ENCODE measurements at regions not wholly inside any gene's neighbourhood (a gene's known extent, or its start where the extent isn't known, plus 50 kb on each side); places are given as distances from the start of the nearest gene placed in this dataset.

DNA sequence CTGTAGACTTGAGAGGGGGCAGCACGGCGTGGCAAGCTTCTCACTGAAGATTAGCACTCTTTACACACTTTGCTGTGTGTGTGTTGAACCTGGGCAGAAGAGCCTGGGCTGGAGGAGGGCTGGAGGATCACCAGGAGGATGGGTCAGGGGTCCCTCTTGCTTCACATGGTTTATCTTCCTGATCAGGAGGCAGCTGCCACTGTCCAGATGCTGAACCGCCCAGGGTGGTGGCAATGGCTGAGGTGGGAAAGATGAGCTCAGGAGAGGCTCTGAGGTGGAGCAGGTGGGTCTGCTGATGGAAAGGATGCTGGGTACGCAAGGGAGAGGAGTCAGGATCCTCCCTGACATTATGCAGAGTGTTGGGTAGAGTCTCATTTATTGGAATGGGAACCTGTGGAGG, 191.5 kb downstream of the RAMP3 start:
- no peak for DNase-seq
- 83 to 89% methylated on average over 4 of the region's 4 CpGs for WGBS, 2 donors
- Histone ChIP-seq H3K27me3 (no peaks in the 10 kb centered on the region), H3K27ac (no peak overlapping the region), H3K36me3 (no peaks in the 10 kb centered on the region), H3K4me1 (no peaks in the 10 kb centered on the region), H3K4me3 (no peak overlapping the region), H3K9me3 (no peaks in the 10 kb centered on the region)
- TF ChIP-seq, protein P1, sequence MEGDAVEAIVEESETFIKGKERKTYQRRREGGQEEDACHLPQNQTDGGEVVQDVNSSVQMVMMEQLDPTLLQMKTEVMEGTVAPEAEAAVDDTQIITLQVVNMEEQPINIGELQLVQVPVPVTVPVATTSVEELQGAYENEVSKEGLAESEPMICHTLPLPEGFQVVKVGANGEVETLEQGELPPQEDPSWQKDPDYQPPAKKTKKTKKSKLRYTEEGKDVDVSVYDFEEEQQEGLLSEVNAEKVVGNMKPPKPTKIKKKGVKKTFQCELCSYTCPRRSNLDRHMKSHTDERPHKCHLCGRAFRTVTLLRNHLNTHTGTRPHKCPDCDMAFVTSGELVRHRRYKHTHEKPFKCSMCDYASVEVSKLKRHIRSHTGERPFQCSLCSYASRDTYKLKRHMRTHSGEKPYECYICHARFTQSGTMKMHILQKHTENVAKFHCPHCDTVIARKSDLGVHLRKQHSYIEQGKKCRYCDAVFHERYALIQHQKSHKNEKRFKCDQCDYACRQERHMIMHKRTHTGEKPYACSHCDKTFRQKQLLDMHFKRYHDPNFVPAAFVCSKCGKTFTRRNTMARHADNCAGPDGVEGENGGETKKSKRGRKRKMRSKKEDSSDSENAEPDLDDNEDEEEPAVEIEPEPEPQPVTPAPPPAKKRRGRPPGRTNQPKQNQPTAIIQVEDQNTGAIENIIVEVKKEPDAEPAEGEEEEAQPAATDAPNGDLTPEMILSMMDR (IDR thresholded peaks at IDR 0.05) = no peak
- no peak for TF ChIP-seq EP300 (IDR thresholded peaks at IDR 0.05)
- no peak for TF ChIP-seq POLR2A (IDR thresholded peaks at IDR 0.05)
- TF ChIP-seq POLR2AphosphoS5 (IDR thresholded peaks at IDR 0.05) = no peak
- intact Hi-C loops (cut with DNase I) = no loop called here

DNA sequence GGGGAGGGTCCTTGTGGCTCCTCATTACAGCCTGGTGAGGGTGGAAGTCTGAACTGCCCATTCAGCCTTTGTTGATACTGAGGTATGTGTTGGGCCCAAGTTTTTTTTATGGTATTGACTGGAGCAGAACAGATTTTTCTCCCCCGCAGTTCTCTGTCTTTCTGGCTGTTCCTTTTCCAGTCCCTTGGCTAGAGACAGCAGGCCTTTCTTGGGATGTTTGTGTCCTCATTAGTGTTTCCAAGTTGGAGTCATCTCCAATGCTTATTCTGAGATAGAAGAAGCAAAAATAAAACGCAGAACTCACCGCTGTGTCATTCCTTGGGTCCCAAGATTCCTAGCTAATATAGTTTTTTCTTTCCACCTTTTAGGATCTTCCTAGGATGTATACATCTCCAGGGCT, 193.3 kb downstream of the RAMP3 start:
- H3K4me1 ChIP-seq = no peaks in the 10 kb centered on the region
- TF ChIP-seq EP300 (IDR thresholded peaks at IDR 0.05) (no peak), POLR2A (IDR thresholded peaks at IDR 0.05) (no peak), POLR2AphosphoS5 (IDR thresholded peaks at IDR 0.05) (no peak)
- TF ChIP-seq, protein P1 (IDR thresholded peaks at IDR 0.05) = no peak
- H3K4me3 ChIP-seq = no peak overlapping the region
- H3K9me3 ChIP-seq = no peaks in the 10 kb centered on the region
- no peaks in the 10 kb centered on the region for H3K36me3 ChIP-seq
- no peak overlapping the region for H3K27ac ChIP-seq
- intact Hi-C loops (cut with DNase I) = no loop called here
- no peak for DNase-seq
- H3K27me3 ChIP-seq = no peaks in the 10 kb centered on the region
- WGBS, 2 donors = 88 to 96% methylated on average over 3 of the region's 3 CpGs

DNA sequence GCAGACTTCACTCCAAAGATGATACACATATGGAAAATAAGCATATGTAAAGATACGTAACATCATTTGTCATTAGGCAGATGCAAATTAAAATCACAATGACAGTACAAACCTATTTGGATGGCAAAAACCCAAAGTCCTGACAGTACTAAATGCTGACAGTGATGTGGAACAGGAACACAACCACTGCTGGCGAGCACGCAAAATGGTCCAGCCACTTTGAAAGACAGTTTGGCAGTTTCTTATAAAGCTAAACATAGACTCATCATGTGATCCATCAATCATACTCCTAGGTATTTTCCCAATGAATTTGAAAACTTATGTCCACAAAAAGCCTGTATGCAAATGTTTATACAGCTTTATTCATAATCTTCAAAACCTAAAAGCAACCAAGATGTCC, 200.7 kb downstream of the RAMP3 start:
- no peak overlapping the region for H3K27ac ChIP-seq
- no peaks in the 10 kb centered on the region for H3K4me1 ChIP-seq
- H3K4me3 ChIP-seq = no peak overlapping the region
- H3K36me3 ChIP-seq = no peaks in the 10 kb centered on the region
- no peaks in the 10 kb centered on the region for H3K27me3 ChIP-seq
- H3K9me3 ChIP-seq = no peaks in the 10 kb centered on the region
- 91 to 92% methylated on average over 3 of the region's 3 CpGs for WGBS, 2 donors
- intact Hi-C loops (cut with DNase I) = no loop called here
- DNase-seq = no peak
- TF ChIP-seq, protein P1 (IDR thresholded peaks at IDR 0.05) = no peak
- no peak for TF ChIP-seq POLR2A (IDR thresholded peaks at IDR 0.05)
- TF ChIP-seq EP300 (IDR thresholded peaks at IDR 0.05) = no peak
- TF ChIP-seq POLR2AphosphoS5 (IDR thresholded peaks at IDR 0.05) = no peak

DNA sequence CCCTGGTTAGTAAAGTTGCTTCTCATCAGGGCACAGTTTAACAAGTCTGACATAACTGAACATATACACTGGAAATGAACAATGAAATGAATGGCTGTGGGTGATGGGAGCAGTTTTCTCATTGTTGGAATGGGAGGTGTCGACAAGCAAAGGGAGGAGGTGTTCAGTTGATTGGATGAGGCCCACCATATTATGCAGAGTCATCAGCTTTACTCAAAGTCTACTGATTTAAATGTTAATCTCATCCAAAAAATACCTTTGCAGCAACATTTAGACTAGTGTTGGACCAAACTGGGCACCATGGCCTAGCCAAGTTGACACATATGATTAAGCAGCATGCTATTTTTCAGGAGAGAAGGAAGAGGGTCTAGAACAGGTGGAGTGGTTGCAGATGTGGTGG, 201.7 kb downstream of the RAMP3 start:
- 72 to 88% methylated on average over 1 of the region's 1 CpG for WGBS, 2 donors
- no peak for DNase-seq
- H3K4me1 ChIP-seq = no peaks in the 10 kb centered on the region
- no peaks in the 10 kb centered on the region for H3K27me3 ChIP-seq
- no peak overlapping the region for H3K27ac ChIP-seq
- no peak for TF ChIP-seq POLR2A (IDR thresholded peaks at IDR 0.05)
- TF ChIP-seq POLR2AphosphoS5 (IDR thresholded peaks at IDR 0.05) = no peak
- TF ChIP-seq, protein P1 (IDR thresholded peaks at IDR 0.05) = no peak
- no peak for TF ChIP-seq EP300 (IDR thresholded peaks at IDR 0.05)
- intact Hi-C loops (cut with DNase I) = no loop called here
- no peak overlapping the region for H3K4me3 ChIP-seq
- H3K36me3 ChIP-seq = no peaks in the 10 kb centered on the region
- H3K9me3 ChIP-seq = no peaks in the 10 kb centered on the region

DNA sequence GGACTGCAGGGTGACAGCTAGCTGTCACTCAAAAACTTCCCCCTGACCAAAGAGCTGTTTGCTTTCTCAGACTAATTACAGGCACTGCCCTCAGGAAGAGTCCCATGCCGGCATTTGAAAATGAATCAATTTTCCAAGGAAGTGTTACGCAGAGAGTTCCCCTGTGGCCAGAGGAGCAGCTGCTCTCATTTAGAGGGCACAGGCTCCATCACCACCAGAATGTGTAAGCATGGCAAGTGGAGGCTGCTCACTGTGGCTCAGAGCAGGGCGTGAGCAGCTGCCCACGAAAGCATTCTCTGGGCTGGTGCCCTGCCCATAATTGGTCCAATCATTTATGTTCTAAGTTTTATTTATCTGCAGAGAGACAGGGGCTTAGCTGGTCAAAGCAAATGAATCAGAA, 202.2 kb downstream of the RAMP3 start:
- Histone ChIP-seq H3K36me3 (no peaks in the 10 kb centered on the region), H3K27ac (no peak overlapping the region), H3K4me3 (no peak overlapping the region), H3K4me1 (no peaks in the 10 kb centered on the region), H3K9me3 (no peaks in the 10 kb centered on the region), H3K27me3 (no peaks in the 10 kb centered on the region)
- TF ChIP-seq EP300 (IDR thresholded peaks at IDR 0.05) = no peak
- TF ChIP-seq POLR2A (IDR thresholded peaks at IDR 0.05) = no peak
- TF ChIP-seq, protein P1 (IDR thresholded peaks at IDR 0.05) = no peak
- TF ChIP-seq POLR2AphosphoS5 (IDR thresholded peaks at IDR 0.05) = no peak
- intact Hi-C loops (cut with DNase I) = no loop called here
- no peak for DNase-seq
- WGBS, 2 donors = 88 to 92% methylated on average over 4 of the region's 4 CpGs
